GM10248 (cell line): ENCODE measurements at regions not wholly inside any gene's neighbourhood (a gene's known extent, or its start where the extent isn't known, plus 50 kb on each side); places are given as distances from the start of the nearest gene placed in this dataset.

Experiments used
- CTCF ChIA-PET: fragments of 300-600 bp; sonication (Branson Sonifier 250); formaldehyde crosslinking; extraction: SDS; loops from one replicate; lab custom pipeline; 2021; ENCODE audit warnings: antibody characterized with exemption; lab: Yijun Ruan, JAX
- POLR2A ChIA-PET: fragments of 350-650 bp; sonication (Branson Sonifier 250); formaldehyde crosslinking; extraction: SDS; loops from one replicate; lab custom pipeline; 2020; ENCODE audit warnings: antibody characterized with exemption; lab: Yijun Ruan, JAX
- DNase-seq: peaks from one replicate; pipeline ENCODE4 v3.0.0; 2012; ENCODE audit errors: extremely low spot score
- CTCF ChIP-seq: IDR thresholded peaks from 2 replicates; pipeline ENCODE4 v1.5.1; 2012; ENCODE audit warnings: mild to moderate bottlenecking, low read depth; ENCODE audit errors: extremely low read depth, missing control alignments, control extremely low read depth

GRCh38 chr13:53878861-53879260, 850.2 kb downstream of the OLFM4 start:
- POLR2A ChIA-PET: no interaction called here
- TF ChIP-seq CTCF: no peak
- no peak for DNase-seq
- CTCF ChIA-PET: no interaction called here

- ChIA-PET CTCF (no interaction called here), POLR2A (no interaction called here)
- TF ChIP-seq CTCF: no peak
- DNase-seq: no peak
These were observed 857.4 kb downstream of the OLFM4 start for GRCh38 chr13:53885997-53886396.

- no peak for DNase-seq
- no peak for TF ChIP-seq CTCF
- CTCF ChIA-PET: no interaction called here
- POLR2A ChIA-PET: no interaction called here
These were observed 862.1 kb downstream of the OLFM4 start for GRCh38 chr13:53890696-53891095.

- TF ChIP-seq CTCF: no peak
- POLR2A ChIA-PET: no interaction called here
- no peak for DNase-seq
- CTCF ChIA-PET: interaction anchor here (1.2 kb wide), 1 partner anchor 15 kb away, joined by 3 read pairs; no protein-coding TSS in a partner anchor
These were observed 873.0 kb downstream of the OLFM4 start for GRCh38 chr13:53901593-53901992.

- CTCF ChIA-PET: interaction anchor here (1.4 to 1.6 kb wide), 2 partner anchors 9 to 19 kb away, joined by 3 read pairs; no protein-coding TSS in a partner anchor
- POLR2A ChIA-PET: no interaction called here
These were observed 879.3 kb downstream of the OLFM4 start for GRCh38 chr13:53907891-53908290.

GRCh38 chr13:53920916-53921315, 892.3 kb downstream of the OLFM4 start:
- CTCF ChIA-PET: no interaction called here
- DNase-seq: no peak
- POLR2A ChIA-PET: no interaction called here
- no peak for TF ChIP-seq CTCF

More at GRCh38 chr13:53907891-53908290, 879.3 kb downstream of the OLFM4 start:
- no peak for TF ChIP-seq CTCF
- no peak for DNase-seq

GRCh38 chr13:53921473-53921872, 892.9 kb downstream of the OLFM4 start:
- CTCF ChIA-PET: no interaction called here
- POLR2A ChIA-PET: no interaction called here
- no peak for DNase-seq
- TF ChIP-seq CTCF: no peak
